Stimulated activated effector memory CD8-positive, alpha-beta T cell treated with anti-CD3 and anti-CD28 coated beads, Interleukin-12 subunit alpha, Interleukin-12 subunit beta, amount 100 ng/mL, for 72 hours (primary cell): ENCODE measurements at regions not wholly inside any gene's neighbourhood (a gene's known extent, or its start where the extent isn't known, plus 50 kb on each side); places are given as distances from the start of the nearest gene placed in this dataset.
"Not testable (repeated sequence)": the region's sequence is repeated elsewhere in the genome, so short reads cannot be mapped to it uniquely, and the experiment has no call there.

ENCODE experiments used
- ATAC-seq: fragments of 150-1000 bp; cut with Tn5 transposase; 2 replicates; pipeline ENCODE4 v1.10.0; 2021
- DNase-seq, 2 donors: peaks; one replicate each; pipeline ENCODE4 v3.0.0; 2021 to 2022; ENCODE audit warnings: low spot score in 2 of 2
- H3K27ac Mint-ChIP-seq: one replicate; pipeline ENCODE4 v1.8.0; 2022; ENCODE audit warnings: mild to moderate bottlenecking, mixed read lengths
- H3K36me3 Mint-ChIP-seq: one replicate; pipeline ENCODE4 v1.8.0; 2022; ENCODE audit warnings: mild to moderate bottlenecking, mixed read lengths
- H3K4me1 Mint-ChIP-seq: one replicate; pipeline ENCODE4 v1.8.0; 2022; ENCODE audit warnings: mixed read lengths
- H3K4me3 Mint-ChIP-seq: one replicate; pipeline ENCODE4 v1.8.0; 2022; ENCODE audit warnings: mild to moderate bottlenecking, mixed read lengths
- H3K9me3 Mint-ChIP-seq: one replicate; pipeline ENCODE4 v1.8.0; 2022; ENCODE audit warnings: mixed read lengths

DNA sequence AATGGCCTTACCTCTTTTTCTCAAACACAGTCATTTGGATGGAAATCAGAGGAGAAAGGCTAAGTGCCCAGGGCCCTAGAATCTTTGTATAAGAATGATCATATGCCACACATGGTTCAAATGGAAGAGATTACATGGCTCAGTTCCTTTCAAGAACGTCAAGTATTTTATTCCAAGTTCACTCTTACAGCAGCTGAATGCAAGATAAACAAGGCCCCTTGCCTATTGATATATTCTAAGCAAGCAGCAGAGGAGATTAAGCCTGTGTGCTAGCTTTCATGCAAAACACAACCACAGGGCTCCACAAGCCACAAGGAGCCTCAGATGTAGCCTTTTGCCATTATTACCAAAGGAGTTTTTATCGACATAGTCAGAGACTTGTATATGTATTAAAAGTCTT is 55.3 kb upstream of the SLCO6A1 start:
- Mint-ChIP-seq H3K4me1 (no peaks in the 10 kb centered on the region), H3K27ac (no peak overlapping the region), H3K9me3 (no peaks in the 10 kb centered on the region), H3K4me3 (no peak overlapping the region), H3K36me3 (no peaks in the 10 kb centered on the region)
- no peak for ATAC-seq
- no peak for DNase-seq

DNA sequence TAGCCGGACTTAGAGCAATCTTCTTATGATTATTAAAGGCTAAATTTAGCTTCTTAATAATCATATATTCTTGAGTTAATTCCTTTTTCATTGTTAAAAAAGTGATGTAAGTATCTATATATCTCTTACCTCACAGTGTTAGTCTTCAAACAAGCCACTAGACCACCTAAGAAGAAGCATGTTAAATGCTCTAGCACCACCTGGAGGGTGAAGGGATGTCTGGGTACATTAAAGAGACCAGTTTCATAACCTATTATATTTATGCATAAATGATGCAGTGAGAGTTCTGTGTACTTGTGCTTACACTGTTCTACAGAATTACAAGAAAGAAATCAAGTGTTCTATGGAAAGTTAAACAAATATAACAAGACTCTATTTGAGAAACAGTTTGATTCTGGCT is 55.9 kb upstream of the SLCO6A1 start:
- no peak for ATAC-seq
- H3K4me1 Mint-ChIP-seq: no peaks in the 10 kb centered on the region
- no peaks in the 10 kb centered on the region for H3K36me3 Mint-ChIP-seq
- no peaks in the 10 kb centered on the region for H3K9me3 Mint-ChIP-seq
- no peak overlapping the region for H3K27ac Mint-ChIP-seq
- H3K4me3 Mint-ChIP-seq: no peak overlapping the region
- no peak for DNase-seq

DNA sequence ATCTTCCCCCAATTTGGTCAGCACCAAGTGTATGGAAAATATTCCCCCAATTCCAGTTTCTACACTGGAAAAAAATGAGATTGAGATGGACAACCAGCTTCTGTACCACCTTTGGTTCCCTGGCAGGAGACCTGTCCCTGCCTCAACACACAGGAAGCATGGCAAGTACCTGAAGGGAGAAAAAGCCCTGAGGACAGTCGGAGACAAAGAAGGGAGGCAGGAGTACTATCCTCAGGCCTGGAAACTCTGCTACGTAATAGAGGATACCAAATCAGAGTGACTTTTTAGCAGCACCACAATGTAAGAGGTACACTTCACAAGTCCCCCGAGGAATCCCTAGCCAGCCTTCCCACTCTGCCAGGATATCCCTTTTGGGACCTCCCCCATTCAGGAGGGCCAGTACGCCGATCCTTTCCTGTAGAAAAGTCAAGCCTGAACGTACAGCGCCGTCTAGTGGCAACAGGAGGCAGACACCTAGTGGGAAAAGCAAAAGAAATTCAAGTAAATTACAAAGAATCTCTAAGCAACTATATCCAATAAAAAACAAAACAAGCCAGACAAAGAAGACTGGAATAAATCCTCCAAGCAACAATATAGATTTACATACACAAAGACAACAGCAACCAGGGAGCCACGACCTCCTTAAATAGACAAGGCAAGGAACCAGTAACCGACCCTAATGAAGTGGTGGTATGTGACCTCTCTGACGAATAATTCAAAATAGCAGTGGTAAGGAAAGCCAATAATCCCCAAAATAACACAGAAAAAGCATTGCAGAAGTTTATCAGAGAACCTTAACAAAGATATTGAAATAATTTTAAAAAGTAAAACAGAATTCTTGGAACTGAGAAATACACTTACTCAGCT is 63.3 kb upstream of the SLCO6A1 start:
- Mint-ChIP-seq H3K36me3 (no peaks in the 10 kb centered on the region), H3K4me3 (no peak overlapping the region), H3K4me1 (no peaks in the 10 kb centered on the region), H3K9me3 (no peaks in the 10 kb centered on the region), H3K27ac (no peak overlapping the region)
- DNase-seq (peak in 1 of 2 donors; percentile 53), ATAC-seq (no peak)

DNA sequence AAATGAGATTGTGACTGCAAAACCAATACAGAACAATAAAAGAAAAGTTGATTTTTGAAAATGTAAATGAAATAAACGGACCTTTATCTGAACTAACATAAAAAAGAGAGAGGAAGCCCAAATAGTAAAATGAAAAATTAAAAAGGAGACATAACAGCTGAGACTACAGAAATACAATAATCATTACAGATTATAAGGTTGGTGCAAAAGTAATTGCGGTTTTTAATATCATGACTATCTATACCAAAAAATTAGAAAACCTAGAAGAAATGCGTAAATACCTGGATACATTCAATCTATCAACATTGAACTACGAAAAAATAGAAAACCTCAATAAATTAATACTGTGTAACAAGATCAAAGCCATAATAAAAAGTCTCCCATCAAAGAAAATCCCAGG is 71.9 kb upstream of the SLCO6A1 start:
- no peak for DNase-seq
- H3K9me3 Mint-ChIP-seq: no peaks in the 10 kb centered on the region
- no peak for ATAC-seq
- H3K4me3 Mint-ChIP-seq: no peak overlapping the region
- no peak overlapping the region for H3K27ac Mint-ChIP-seq
- no peaks in the 10 kb centered on the region for H3K36me3 Mint-ChIP-seq
- H3K4me1 Mint-ChIP-seq: no peaks in the 10 kb centered on the region

DNA sequence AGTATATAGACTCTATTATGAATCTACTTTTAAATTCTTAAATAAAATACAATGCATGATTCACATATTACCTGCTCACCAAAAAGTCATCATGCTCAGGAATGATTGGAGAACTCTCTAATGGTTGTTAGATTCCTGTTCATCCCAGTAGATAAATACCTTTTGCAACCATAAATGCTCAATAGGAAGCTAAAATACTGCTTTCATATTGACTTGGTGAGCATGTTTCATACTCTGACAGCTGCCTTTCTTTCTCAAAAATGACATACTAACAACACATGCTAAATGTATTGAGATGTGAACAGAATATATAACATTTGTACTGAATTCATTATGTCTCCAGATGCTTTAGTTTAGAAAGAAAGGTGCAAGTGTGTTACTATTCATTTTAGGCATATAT is 79.6 kb upstream of the SLCO6A1 start:
- no peaks in the 10 kb centered on the region for H3K9me3 Mint-ChIP-seq
- no peak for DNase-seq

DNA sequence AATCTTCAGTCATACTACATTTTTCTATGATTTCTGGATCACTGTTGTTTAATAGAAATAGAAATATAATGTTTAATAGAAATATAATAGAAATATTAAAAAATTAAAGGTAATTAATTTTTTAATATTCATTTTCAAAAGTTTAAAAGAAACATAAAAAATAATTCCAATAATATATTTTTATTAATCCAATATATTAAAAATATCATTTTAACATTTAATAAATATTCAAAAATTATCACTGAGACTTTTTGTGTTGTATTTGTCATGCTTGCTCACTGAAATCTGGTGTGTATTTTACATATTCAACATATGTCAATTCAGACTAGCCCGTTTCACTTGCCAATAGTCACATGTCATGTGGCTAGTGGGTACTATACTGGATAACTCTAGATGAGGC is 80.6 kb upstream of the SLCO6A1 start:
- no peaks in the 10 kb centered on the region for H3K4me1 Mint-ChIP-seq
- no peak overlapping the region for H3K4me3 Mint-ChIP-seq
- H3K27ac Mint-ChIP-seq: no peak overlapping the region
- DNase-seq (no peak), ATAC-seq (no peak)
- H3K36me3 Mint-ChIP-seq: no peaks in the 10 kb centered on the region
- no peaks in the 10 kb centered on the region for H3K9me3 Mint-ChIP-seq

More for the DNA sequence above, 79.6 kb upstream of the SLCO6A1 start:
- Mint-ChIP-seq H3K4me1 (no peaks in the 10 kb centered on the region), H3K27ac (no peak overlapping the region), H3K36me3 (no peaks in the 10 kb centered on the region), H3K4me3 (no peak overlapping the region)
- no peak for ATAC-seq

DNA sequence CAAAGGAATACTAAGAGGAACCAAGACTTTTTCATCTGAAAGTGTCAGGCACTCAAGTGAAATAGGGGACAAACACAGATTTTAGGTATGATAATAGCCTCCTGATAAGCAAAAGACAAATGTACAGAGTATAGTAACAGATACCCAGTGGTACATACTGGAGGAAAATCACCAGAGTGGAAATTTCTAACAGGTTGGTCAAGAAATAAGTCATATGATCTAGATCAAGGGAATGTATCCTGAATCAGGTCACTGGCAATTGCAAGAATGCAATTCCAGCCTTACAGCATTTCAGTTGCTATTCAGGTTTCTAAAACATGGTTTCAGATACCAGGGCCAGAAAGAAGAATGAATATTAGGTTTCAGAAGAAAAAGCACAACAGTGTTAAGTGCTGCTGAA is 82.2 kb upstream of the SLCO6A1 start:
- H3K27ac Mint-ChIP-seq: no peak overlapping the region
- no peak overlapping the region for H3K4me3 Mint-ChIP-seq
- DNase-seq: no peak
- no peaks in the 10 kb centered on the region for H3K9me3 Mint-ChIP-seq
- no peak for ATAC-seq
- no peaks in the 10 kb centered on the region for H3K36me3 Mint-ChIP-seq
- no peaks in the 10 kb centered on the region for H3K4me1 Mint-ChIP-seq

DNA sequence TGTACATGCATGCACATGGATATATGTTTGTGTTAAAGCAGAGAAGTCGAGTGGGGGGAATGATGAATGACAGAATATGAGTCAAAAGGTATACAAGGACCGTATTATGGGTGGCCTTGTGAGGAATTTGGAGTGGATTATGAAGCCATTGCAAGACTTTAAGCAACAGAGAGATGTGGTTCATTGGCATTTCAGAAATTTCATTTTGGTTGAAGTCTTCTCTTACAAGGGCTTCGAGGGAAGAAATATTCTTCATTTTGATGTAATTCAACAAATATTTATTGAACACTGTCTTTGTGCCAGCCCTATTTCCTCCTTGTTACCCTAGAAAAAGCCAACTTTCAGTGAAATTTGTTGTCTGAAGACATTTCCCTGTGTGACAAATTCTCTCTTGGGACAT is 83.9 kb upstream of the SLCO6A1 start:
- no peak overlapping the region for H3K4me3 Mint-ChIP-seq
- no peak overlapping the region for H3K27ac Mint-ChIP-seq
- H3K9me3 Mint-ChIP-seq: no peaks in the 10 kb centered on the region
- ATAC-seq (no peak), DNase-seq (no peak)
- H3K4me1 Mint-ChIP-seq: no peaks in the 10 kb centered on the region
- H3K36me3 Mint-ChIP-seq: no peaks in the 10 kb centered on the region

DNA sequence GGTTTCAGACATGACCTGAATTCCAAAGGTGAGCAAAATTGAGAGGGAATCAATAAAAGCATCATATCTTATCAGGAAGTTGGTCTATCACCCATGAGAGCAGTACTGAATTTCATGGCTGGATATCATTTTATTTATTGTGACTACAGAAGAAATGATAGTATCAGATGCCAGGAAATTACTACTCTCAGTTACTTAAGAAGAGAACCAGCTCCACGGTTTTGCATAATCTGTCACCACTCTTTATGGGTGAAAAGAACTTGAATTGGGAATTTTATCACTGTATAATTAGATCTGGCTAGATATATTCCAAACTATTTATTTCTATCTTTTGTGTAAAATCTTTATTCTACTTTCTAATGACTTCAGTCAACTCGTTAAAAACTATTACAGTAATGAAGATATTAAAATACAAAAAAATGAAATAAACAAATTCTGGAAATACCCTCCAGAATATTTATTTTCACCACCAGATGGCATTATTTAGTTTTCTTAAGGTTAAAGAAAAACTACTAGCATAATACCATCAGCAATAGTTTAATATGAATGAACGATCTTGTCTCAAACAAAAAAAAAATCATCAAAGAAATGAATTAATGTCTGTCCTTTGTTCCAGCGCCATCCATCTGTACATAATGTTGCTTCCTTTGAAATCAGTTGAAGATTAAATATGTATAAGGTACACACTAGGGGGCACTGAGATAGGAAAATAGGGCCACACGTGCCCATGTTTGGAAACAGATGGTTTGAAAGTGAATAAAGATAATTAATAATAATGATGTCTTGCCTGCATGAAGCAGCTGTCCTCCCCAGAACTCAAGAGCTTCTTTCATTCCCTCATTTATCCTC is 84.7 kb upstream of the SLCO6A1 start:
- DNase-seq: no peak
- ATAC-seq: no peak
- Mint-ChIP-seq H3K4me3 (no peak overlapping the region), H3K27ac (no peak overlapping the region), H3K4me1 (no peaks in the 10 kb centered on the region), H3K36me3 (no peaks in the 10 kb centered on the region), H3K9me3 (no peaks in the 10 kb centered on the region)

DNA sequence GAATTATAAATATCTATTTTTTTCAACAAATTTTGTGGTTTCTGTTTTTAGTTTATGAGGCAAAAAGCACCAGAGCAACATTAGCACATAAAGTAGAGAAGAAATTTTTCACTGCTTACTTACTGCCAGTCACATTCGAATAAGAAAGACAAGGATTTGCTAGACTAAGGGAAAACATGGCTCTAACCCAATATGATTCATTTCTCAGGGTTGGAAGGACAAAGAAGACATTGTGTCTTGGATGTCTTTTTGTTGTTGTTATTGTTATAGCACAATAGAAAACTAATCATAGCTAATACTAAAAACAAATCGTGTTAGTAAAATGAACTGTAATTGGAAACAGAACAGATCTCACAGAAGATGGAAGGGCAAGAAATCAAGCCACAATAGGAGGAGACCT is 90.9 kb upstream of the SLCO6A1 start:
- Mint-ChIP-seq H3K4me3 (no peak overlapping the region), H3K27ac (no peak overlapping the region), H3K9me3 (peaks cover 3% of the 10 kb centered on the region), H3K4me1 (no peaks in the 10 kb centered on the region), H3K36me3 (no peaks in the 10 kb centered on the region)
- DNase-seq (no peak), ATAC-seq (no peak)

DNA sequence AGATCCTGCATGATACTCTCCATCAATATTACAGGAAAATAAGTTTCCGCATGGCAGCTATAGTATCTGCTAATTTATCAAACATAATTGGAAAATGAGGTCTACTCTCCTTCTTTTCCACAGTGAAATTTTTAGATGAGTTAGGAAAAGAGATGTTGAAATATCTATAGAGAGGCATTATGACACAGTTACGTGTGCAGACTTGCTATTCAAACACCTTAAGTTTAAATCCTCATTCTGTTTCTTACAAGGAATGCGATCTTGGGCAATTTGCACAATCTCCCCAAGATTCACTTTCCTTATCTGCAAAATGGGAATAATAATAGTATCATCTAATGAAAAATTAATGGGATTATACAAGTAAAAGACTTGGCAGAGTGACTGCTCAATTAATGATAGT is 91.7 kb upstream of the SLCO6A1 start:
- Mint-ChIP-seq H3K36me3 (no peaks in the 10 kb centered on the region), H3K9me3 (peaks cover 3% of the 10 kb centered on the region), H3K27ac (no peak overlapping the region), H3K4me3 (no peak overlapping the region), H3K4me1 (no peaks in the 10 kb centered on the region)
- no peak for ATAC-seq
- no peak for DNase-seq

DNA sequence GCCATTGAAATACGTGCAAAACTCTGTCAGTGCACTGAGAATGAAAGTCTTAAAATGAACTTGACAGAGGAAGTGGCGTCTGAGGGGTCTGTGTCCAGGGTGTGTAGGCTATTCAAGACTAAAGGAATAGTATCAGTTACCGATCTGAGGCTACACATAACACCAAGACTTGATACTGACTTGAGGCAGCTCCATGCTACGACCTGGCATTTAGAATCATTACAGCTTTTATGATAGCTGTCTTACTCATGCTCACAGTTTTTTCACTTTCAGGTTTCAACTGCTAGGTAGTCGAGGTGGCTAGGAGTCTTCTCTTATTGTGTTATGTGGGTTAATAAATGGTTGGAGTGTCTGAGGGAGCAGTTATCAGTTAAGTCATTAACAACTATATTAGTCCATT is 92.8 kb upstream of the SLCO6A1 start:
- Mint-ChIP-seq H3K9me3 (peaks cover 3% of the 10 kb centered on the region), H3K4me3 (no peak overlapping the region), H3K27ac (no peak overlapping the region), H3K36me3 (no peaks in the 10 kb centered on the region), H3K4me1 (no peaks in the 10 kb centered on the region)
- DNase-seq (no peak), ATAC-seq (peak; percentile 91)

DNA sequence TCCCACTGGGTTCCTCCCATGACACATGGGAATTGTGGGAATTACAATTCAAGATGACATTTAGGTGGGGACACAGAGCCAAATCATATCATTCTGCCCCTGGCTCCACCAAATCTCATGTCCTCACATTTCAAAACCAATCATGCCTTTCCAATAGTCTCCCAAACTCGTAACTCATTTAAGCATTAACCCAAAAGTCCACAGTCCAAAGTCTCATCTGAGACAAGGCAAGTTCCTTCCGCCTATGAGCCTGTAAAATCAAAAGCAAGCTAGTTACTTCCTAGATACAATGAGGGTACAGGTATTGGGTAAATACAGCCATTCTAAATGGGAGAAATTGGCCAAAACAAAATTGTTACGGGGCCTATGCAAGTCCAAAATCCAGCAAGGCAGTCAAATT is 93.8 kb upstream of the SLCO6A1 start:
- not testable (repeated sequence) for H3K9me3 Mint-ChIP-seq, H3K4me1 Mint-ChIP-seq, ATAC-seq, DNase-seq, H3K36me3 Mint-ChIP-seq, H3K27ac Mint-ChIP-seq, H3K4me3 Mint-ChIP-seq

DNA sequence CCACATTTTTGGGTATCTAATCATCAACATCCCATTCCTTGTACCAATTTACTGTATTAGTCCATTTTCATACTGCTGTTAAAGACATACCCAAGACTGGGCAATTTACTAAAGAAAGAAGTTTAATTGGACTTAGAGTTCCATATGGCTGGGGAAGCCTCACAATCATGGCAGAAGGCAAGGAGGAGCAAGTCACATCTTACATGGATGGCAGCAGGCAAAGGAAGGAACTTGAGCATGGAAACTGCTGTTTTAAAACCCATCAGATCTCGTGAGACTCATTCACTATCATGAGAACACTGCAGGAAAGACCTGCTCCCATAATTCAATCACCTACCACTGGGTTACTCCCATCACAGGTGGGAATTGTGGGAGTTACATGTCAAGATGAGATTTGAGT is 95.4 kb upstream of the SLCO6A1 start:
- Mint-ChIP-seq H3K4me1 (no peaks in the 10 kb centered on the region), H3K36me3 (no peaks in the 10 kb centered on the region), H3K4me3 (no peak overlapping the region), H3K27ac (no peak overlapping the region), H3K9me3 (peaks cover 3% of the 10 kb centered on the region)
- DNase-seq: no peak
- no peak for ATAC-seq

DNA sequence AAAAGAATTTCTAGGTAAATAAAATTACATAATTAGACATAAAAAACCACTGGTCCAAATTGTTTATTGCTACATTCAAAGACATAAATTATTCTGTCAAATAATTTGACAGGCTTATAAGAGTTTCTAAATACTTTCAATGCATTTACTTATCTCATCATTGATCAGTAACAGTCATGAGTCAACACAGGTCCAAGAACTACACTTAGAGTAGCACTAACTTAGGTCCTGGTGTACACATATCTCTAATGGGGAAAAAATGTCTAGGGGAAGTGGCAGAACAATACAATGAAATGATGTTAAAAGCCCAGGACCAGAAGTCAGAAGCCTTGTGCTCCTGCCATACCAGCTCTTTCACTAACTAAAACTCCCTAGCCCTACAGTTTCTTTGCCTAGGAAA is 96.5 kb upstream of the SLCO6A1 start:
- DNase-seq: no peak
- ATAC-seq: no peak
- H3K4me3 Mint-ChIP-seq: no peak overlapping the region
- no peaks in the 10 kb centered on the region for H3K4me1 Mint-ChIP-seq
- no peak overlapping the region for H3K27ac Mint-ChIP-seq
- H3K36me3 Mint-ChIP-seq: no peaks in the 10 kb centered on the region
- peaks cover 3% of the 10 kb centered on the region for H3K9me3 Mint-ChIP-seq

DNA sequence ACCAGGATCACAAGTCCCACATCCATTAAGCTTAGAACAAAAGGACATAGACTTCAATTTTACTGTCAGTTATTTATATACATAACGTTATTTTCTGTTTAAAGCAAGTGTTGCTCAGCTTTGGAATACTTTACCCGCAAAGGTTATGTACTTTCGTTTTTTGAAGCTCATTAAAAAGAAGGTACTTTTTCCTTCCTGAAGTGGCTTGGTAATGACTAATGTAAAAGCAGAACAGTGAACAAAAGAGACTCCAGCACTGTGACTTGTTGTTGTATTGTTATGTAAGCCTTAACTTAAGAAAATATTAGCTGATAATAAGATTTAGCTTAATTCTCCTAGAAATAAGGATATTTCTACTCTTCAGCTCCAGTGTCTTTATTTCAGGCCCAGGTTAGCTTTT is 97.3 kb upstream of the SLCO6A1 start:
- H3K4me3 Mint-ChIP-seq: no peak overlapping the region
- ATAC-seq: no peak

More for the DNA sequence above, 97.3 kb upstream of the SLCO6A1 start:
- Mint-ChIP-seq H3K27ac (no peak overlapping the region), H3K9me3 (peaks cover 3% of the 10 kb centered on the region), H3K36me3 (no peaks in the 10 kb centered on the region), H3K4me1 (no peaks in the 10 kb centered on the region)
- no peak for DNase-seq
